HG03196 (cell line): ENCODE measurements at regions not wholly inside any gene's neighbourhood (a gene's known extent, or its start where the extent isn't known, plus 50 kb on each side); places are given as distances from the start of the nearest gene placed in this dataset.
A peak's percentile ranks its signal among the peaks of the same experiment; 100 is the strongest.

Experiments used
- ATAC-seq: cut with Tn5 transposase; IDR thresholded peaks from one replicate; pipeline ENCODE4 v1.9.1; 2021; ENCODE audit not compliant: unreplicated experiment

- no peak for ATAC-seq
Observed at GRCh38 chr4:58561170-58561569, 1451.0 kb upstream of the IGFBP7 start.

- ATAC-seq = no peak
Observed at GRCh38 chr4:58560736-58561135, 1450.6 kb upstream of the IGFBP7 start.

- no peak for ATAC-seq
Observed at GRCh38 chr4:58553679-58554078, 1443.5 kb upstream of the IGFBP7 start.

- ATAC-seq = no peak
Observed at GRCh38 chr4:58553031-58553430, 1442.8 kb upstream of the IGFBP7 start.

GRCh38 chr4:58551676-58552075, 1441.5 kb upstream of the IGFBP7 start:
- ATAC-seq = no peak

- ATAC-seq = no peak
Observed at GRCh38 chr4:58543465-58543864, 1433.3 kb upstream of the IGFBP7 start.

GRCh38 chr4:58541926-58542325, 1431.7 kb upstream of the IGFBP7 start:
- ATAC-seq = no peak

- ATAC-seq = no peak
Observed at GRCh38 chr4:58522765-58523382, 1412.7 kb upstream of the IGFBP7 start.

- ATAC-seq = no peak
Observed at GRCh38 chr4:58515226-58515625, 1405.0 kb upstream of the IGFBP7 start.

- no peak for ATAC-seq
Observed at GRCh38 chr4:58514299-58514698, 1404.1 kb upstream of the IGFBP7 start.

- no peak for ATAC-seq
Observed at GRCh38 chr4:58510652-58511051, 1400.5 kb upstream of the IGFBP7 start.

- no peak for ATAC-seq
Observed at GRCh38 chr4:58507079-58507478, 1396.9 kb upstream of the IGFBP7 start.

- ATAC-seq = no peak
Observed at GRCh38 chr4:58502839-58503238, 1392.7 kb upstream of the IGFBP7 start.

GRCh38 chr4:58499182-58499581, 1389.0 kb upstream of the IGFBP7 start:
- ATAC-seq = no peak

- ATAC-seq = no peak
Observed at GRCh38 chr4:58491620-58492019, 1381.4 kb upstream of the IGFBP7 start.

- no peak for ATAC-seq
Observed at GRCh38 chr4:58477950-58478349, 1367.8 kb upstream of the IGFBP7 start.

- ATAC-seq = no peak
Observed at GRCh38 chr4:58477513-58477912, 1367.3 kb upstream of the IGFBP7 start.

GRCh38 chr4:58475097-58475496, 1364.9 kb upstream of the IGFBP7 start:
- no peak for ATAC-seq

- ATAC-seq = no peak
Observed at GRCh38 chr4:58465031-58465430, 1354.8 kb upstream of the IGFBP7 start.

- no peak for ATAC-seq
Observed at GRCh38 chr4:58456727-58457384, 1346.7 kb upstream of the IGFBP7 start.

- ATAC-seq = peak; percentile 90
Observed at GRCh38 chr4:58453956-58454355, 1343.8 kb upstream of the IGFBP7 start.

- no peak for ATAC-seq
Observed at GRCh38 chr4:58451707-58452106, 1341.5 kb upstream of the IGFBP7 start.

GRCh38 chr4:58435871-58436270, 1325.7 kb upstream of the IGFBP7 start:
- no peak for ATAC-seq
